HepG2 (cell line): ENCODE measurements at regions not wholly inside any gene's neighbourhood (a gene's known extent, or its start where the extent isn't known, plus 50 kb on each side); places are given as distances from the start of the nearest gene placed in this dataset.

Experiments
- ATAC-seq: fragments of 200-7000 bp; cut with Tn5 transposase; 3 replicates; pipeline ENCODE4 v1.9.1; 2020; ENCODE audit warnings: mild to moderate bottlenecking, moderate library complexity
- BruUV-seq: library from RNA; stranded (reverse); fragments of 400-500 nt; replicated peaks from 2 replicates; lab custom pipeline; 2021; lab: Mats Ljungman, UMichigan
- CTCF ChIA-PET: fragments of 300-600 bp; formaldehyde crosslinking; extraction: SDS; loops from one replicate; lab custom pipeline; 2021; ENCODE audit warnings: low total read pairs, inconsistent platforms, low intra/inter-chr PET ratio; lab: Yijun Ruan, JAX
- POLR2A ChIA-PET: fragments of 350-600 bp; sonication (Branson Sonifier 250); formaldehyde crosslinking; loops from one replicate; lab custom pipeline; 2020; ENCODE audit warnings: antibody characterized with exemption, inconsistent platforms; lab: Yijun Ruan, JAX
- DNase-seq: peaks from one replicate; pipeline ENCODE4 v3.0.0-alpha.2; 2015; ENCODE audit warnings: low spot score
- FAIRE-seq: peaks from 3 replicates; lab custom pipeline; 2011; peaks lifted over from hg19 to GRCh38; lab: Jason Lieb, UNC
- H2AFZ ChIP-seq: one replicate; pipeline ENCODE4 v1.6.1; 2011; ENCODE audit warnings: low read length, inconsistent platforms
- H3K27ac ChIP-seq: fragments of 300-600 bp; 3 replicates; pipeline ENCODE4 v1.8.0; 2011; ENCODE audit warnings: mixed run types, mild to moderate bottlenecking, mixed read lengths, low read length, inconsistent platforms; ENCODE audit not compliant: insufficient read depth; ENCODE audit errors: extremely low read length
- H3K27me3 ChIP-seq, 2 experiments: fragments of 200-600 bp in 1 of 2; 2 replicates in 1 of 2; 3 replicates in 1 of 2; pipeline versions ENCODE4 v1.6.0 to v1.8.0; 2011; ENCODE audit warnings: low read length in 2 of 2, mild to moderate bottlenecking in 2 of 2, moderate library complexity in 2 of 2, inconsistent platforms in 1 of 2; ENCODE audit not compliant: insufficient read depth in 2 of 2, control insufficient read depth in 1 of 2
- H3K36me3 ChIP-seq, 2 experiments: fragments of 200-600 bp in 1 of 2; replicated peaks in 1 of 2; 2 replicates in 1 of 2; 3 replicates in 1 of 2; pipeline versions ENCODE4 v1.5.1 to v1.8.0; 2011; ENCODE audit warnings: low read length in 2 of 2, inconsistent platforms in 1 of 2; ENCODE audit not compliant: insufficient read depth in 2 of 2, control insufficient read depth in 1 of 2
- H3K4me1 ChIP-seq: 2 replicates; pipeline ENCODE4 v1.5.1; 2012; ENCODE audit warnings: low read length, inconsistent platforms; ENCODE audit not compliant: insufficient read depth
- H3K4me2 ChIP-seq: 2 replicates; pipeline ENCODE4 v1.6.0; 2011; ENCODE audit warnings: low read depth, low read length, inconsistent platforms
- H3K4me3 ChIP-seq, 3 experiments: fragments of 200-600 bp in 1 of 3; sonication (generic), shearing (Covaris generic) in 1 of 3; replicated peaks in 1 of 3; 2 replicates each; pipeline ENCODE4 v1.5.1; 2011 to 2016; ENCODE audit warnings: low read length in 3 of 3, inconsistent platforms in 2 of 3, low read depth in 2 of 3, mild to moderate bottlenecking in 2 of 3, control low read depth in 1 of 3, mixed read lengths in 1 of 3; ENCODE audit not compliant: insufficient read depth in 1 of 3
- H3K79me2 ChIP-seq: one replicate; pipeline ENCODE4 v1.6.1; 2011; ENCODE audit warnings: low read length, inconsistent platforms; ENCODE audit not compliant: insufficient read depth
- H3K9ac ChIP-seq: 2 replicates; pipeline ENCODE4 v1.6.0; 2011; ENCODE audit warnings: mild to moderate bottlenecking, low read depth, low read length, inconsistent platforms; ENCODE audit not compliant: insufficient read depth
- H3K9me3 ChIP-seq: 2 replicates; pipeline ENCODE4 v1.5.1; 2012; ENCODE audit warnings: mild to moderate bottlenecking, low read length
- H4K20me1 ChIP-seq: 2 replicates; pipeline ENCODE4 v1.6.0; 2011; ENCODE audit warnings: inconsistent platforms, mild to moderate bottlenecking, low read length, moderate library complexity; ENCODE audit not compliant: insufficient read depth
- ASH2L ChIP-seq: fragments of 300-600, 200-600 bp; sonication (generic); IDR thresholded peaks from 2 replicates; pipeline ENCODE4 v1.7.0; 2017; ENCODE audit warnings: low read depth, mild to moderate bottlenecking, moderate library complexity, mixed read lengths, low read length; ENCODE audit not compliant: insufficient read length
- FIP1L1 ChIP-seq: fragments of 200-400 bp; formaldehyde crosslinking; IDR thresholded peaks from 2 replicates; pipeline ENCODE4 v1.6.1; 2018; ENCODE audit warnings: low read depth, mild to moderate bottlenecking, low read length, moderate library complexity, borderline replicate concordance; ENCODE audit not compliant: insufficient read depth
- KLF9 ChIP-seq: IDR thresholded peaks from 2 replicates; pipeline ENCODE4 v1.6.1; 2016; ENCODE audit warnings: low read depth
- RBM39 ChIP-seq: fragments of 200-400 bp; formaldehyde crosslinking; IDR thresholded peaks from one replicate; pipeline ENCODE4 v1.6.1; 2018; ENCODE audit warnings: antibody characterized with exemption, mild to moderate bottlenecking, low read depth, low read length; ENCODE audit not compliant: poor library complexity, severe bottlenecking
- REPIN1 ChIP-seq: sonication (generic); formaldehyde crosslinking; IDR thresholded peaks from 2 replicates; pipeline ENCODE4 v1.8.0; 2022; ENCODE audit warnings: missing genetic modification reagents, low read depth, mild to moderate bottlenecking, borderline replicate concordance
- SMARCE1 ChIP-seq: fragments of 450-650 bp; IDR thresholded peaks from 2 replicates; pipeline ENCODE4 v1.6.1; 2017; ENCODE audit warnings: borderline replicate concordance
- SNAPC5 ChIP-seq: sonication (generic); formaldehyde crosslinking; IDR thresholded peaks from 2 replicates; pipeline ENCODE4 v1.8.1; 2023; ENCODE audit warnings: mild to moderate bottlenecking, missing genetic modification reagents, borderline replicate concordance
- SP5 ChIP-seq: IDR thresholded peaks from 2 replicates; pipeline ENCODE4 v1.6.1; 2016; ENCODE audit warnings: low read depth, borderline replicate concordance
- SUZ12 ChIP-seq: fragments of 150-350 bp; IDR thresholded peaks from 2 replicates; pipeline ENCODE4 v1.6.1; 2014; ENCODE audit warnings: low read depth, low read length
- THAP11 ChIP-seq: IDR thresholded peaks from 2 replicates; pipeline ENCODE4 v1.6.1; 2016; ENCODE audit warnings: missing biosample characterization, missing genetic modification reagents
- TIGD3 ChIP-seq: sonication (generic); formaldehyde crosslinking; IDR thresholded peaks from 2 replicates; pipeline ENCODE4 v1.5.1; 2020; ENCODE audit warnings: mild to moderate bottlenecking, missing genetic modification reagents, borderline replicate concordance
- ZBTB8A ChIP-seq: sonication (generic); formaldehyde crosslinking; IDR thresholded peaks from 2 replicates; pipeline ENCODE4 v1.4.0; 2020; ENCODE audit warnings: mild to moderate bottlenecking, low read depth, missing genetic modification reagents, borderline replicate concordance
- ZNF121 ChIP-seq: sonication (generic); formaldehyde crosslinking; IDR thresholded peaks from 2 replicates; pipeline ENCODE4 v1.5.0; 2020; ENCODE audit warnings: mild to moderate bottlenecking, missing genetic modification reagents
- ZNF138 ChIP-seq: sonication (generic); formaldehyde crosslinking; IDR thresholded peaks from 2 replicates; pipeline ENCODE4 v1.5.0; 2020; ENCODE audit warnings: mild to moderate bottlenecking, low read depth, missing genetic modification reagents
- ZNF34 ChIP-seq: sonication (generic); formaldehyde crosslinking; IDR thresholded peaks from 2 replicates; pipeline ENCODE4 v1.4.0; 2020; ENCODE audit warnings: mild to moderate bottlenecking, missing genetic modification reagents, borderline replicate concordance
- whole genome bisulfite sequencing: methylation state at CpG from one replicate; pipeline ENCODE4 v1.1.6; 2017; ENCODE audit warnings: low lambda C conversion rate; 5-methylcytosine and 5-hydroxymethylcytosine counted together
- in situ Hi-C: cut with HindIII; loops from 2 replicates; pipeline ENCODE4 v1.10.0; 2017; ENCODE audit warnings: low pct_unique_long_range_greater_than_20kb; ENCODE audit not compliant: extremely low pct_ligation_motif_present
- intact Hi-C: fragments of 100-400 bp; cut with micrococcal nuclease; formaldehyde crosslinking; loops from one replicate; pipeline ENCODE4 v1.10.0; 2022; ENCODE audit not compliant: unreplicated experiment
- TF ChIP-seq, protein P1 (sequence below): sonication (generic); formaldehyde crosslinking; IDR thresholded peaks from 2 replicates; pipeline ENCODE4 v1.5.1; 2020; ENCODE audit warnings: missing genetic modification reagents, mild to moderate bottlenecking, borderline replicate concordance
- TF ChIP-seq, protein P2 (sequence below): sonication (generic); formaldehyde crosslinking; IDR thresholded peaks from 2 replicates; pipeline ENCODE4 v1.4.0; 2020; ENCODE audit warnings: missing genetic modification reagents

DNA sequence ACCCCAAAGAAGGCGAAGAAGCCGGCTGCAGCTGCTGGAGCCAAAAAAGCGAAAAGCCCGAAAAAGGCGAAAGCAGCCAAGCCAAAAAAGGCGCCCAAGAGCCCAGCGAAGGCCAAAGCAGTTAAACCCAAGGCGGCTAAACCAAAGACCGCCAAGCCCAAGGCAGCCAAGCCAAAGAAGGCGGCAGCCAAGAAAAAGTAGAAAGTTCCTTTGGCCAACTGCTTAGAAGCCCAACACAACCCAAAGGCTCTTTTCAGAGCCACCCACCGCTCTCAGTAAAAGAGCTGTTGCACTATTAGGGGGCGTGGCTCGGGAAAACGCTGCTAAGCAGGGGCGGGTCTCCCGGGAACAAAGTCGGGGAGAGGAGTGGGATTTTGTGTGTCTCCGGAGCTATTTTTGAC, 69.6 kb downstream of the HFE start:
- H2AFZ ChIP-seq, result no peak overlapping the region
- H3K9ac ChIP-seq, result peak overlapping the region; percentile 93
- ChIA-PET POLR2A (interaction anchor here (0.7 to 7.2 kb wide), 33 partner anchors 8 to 1736 kb away, joined by 3 to 621 read pairs (median 6); a partner anchor contains a TSS), CTCF (no interaction called here)
- H3K4me1 ChIP-seq, result peaks cover 35% of the 10 kb centered on the region
- H3K9me3 ChIP-seq, result no peaks in the 10 kb centered on the region
- no peaks in the 10 kb centered on the region for H3K36me3 ChIP-seq
- under 1% methylated on average over 18 of the region's 18 CpGs for WGBS
- no peaks in the 10 kb centered on the region; a peak in 1 of 5 replicates for H3K27me3 ChIP-seq
- in situ Hi-C loops, result loop anchor here (5.0 kb wide), 1 partner anchor 35 kb away; a partner anchor contains a TSS
- ATAC-seq (peak; percentile 58), FAIRE-seq (no peak), DNase-seq (no peak)
- no TSS peak for BruUV-seq
- H3K27ac ChIP-seq, result peak overlapping the region; percentile 95
- H3K4me3 ChIP-seq, result peak overlapping the region; percentile 94 to 96 (median 95)
- H3K4me2 ChIP-seq, result peak overlapping the region; percentile 88
- H3K79me2 ChIP-seq, result peaks cover 7% of the 10 kb centered on the region
- peaks cover 19% of the 10 kb centered on the region; the same call in 1 of the 2 replicates for H4K20me1 ChIP-seq
- intact Hi-C loops, result loop anchor here (1.0 to 2.0 kb wide), 6 partner anchors 33 to 130 kb away; a partner anchor contains a TSS
- TF ChIP-seq RBM39, result peak; percentile 43
- no peak for TF ChIP-seq SUZ12
- TF ChIP-seq KLF9 (CRISPR knock-in tag), result peak; percentile 98
- TF ChIP-seq, protein P1, sequence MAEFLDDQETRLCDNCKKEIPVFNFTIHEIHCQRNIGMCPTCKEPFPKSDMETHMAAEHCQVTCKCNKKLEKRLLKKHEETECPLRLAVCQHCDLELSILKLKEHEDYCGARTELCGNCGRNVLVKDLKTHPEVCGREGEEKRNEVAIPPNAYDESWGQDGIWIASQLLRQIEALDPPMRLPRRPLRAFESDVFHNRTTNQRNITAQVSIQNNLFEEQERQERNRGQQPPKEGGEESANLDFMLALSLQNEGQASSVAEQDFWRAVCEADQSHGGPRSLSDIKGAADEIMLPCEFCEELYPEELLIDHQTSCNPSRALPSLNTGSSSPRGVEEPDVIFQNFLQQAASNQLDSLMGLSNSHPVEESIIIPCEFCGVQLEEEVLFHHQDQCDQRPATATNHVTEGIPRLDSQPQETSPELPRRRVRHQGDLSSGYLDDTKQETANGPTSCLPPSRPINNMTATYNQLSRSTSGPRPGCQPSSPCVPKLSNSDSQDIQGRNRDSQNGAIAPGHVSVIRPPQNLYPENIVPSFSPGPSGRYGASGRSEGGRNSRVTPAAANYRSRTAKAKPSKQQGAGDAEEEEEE (CRISPR knock-in tag), result no peak
- TF ChIP-seq SP5 (CRISPR knock-in tag), result 0 out of 2 replicates have a peak, but pooled peaks have one; percentile 26
- no peak for TF ChIP-seq ZNF34 (CRISPR knock-in tag)
- TF ChIP-seq REPIN1 (CRISPR knock-in tag), result 0 out of 2 replicates have a peak, but pooled peaks have one; percentile 8
- TF ChIP-seq ZBTB8A (CRISPR knock-in tag), result no peak
- TF ChIP-seq TIGD3, result no peak
- TF ChIP-seq ASH2L, result no peak
- no peak for TF ChIP-seq ZNF121
- no peak for TF ChIP-seq ZNF138 (CRISPR knock-in tag)
- 0 out of 2 replicates have a peak, but pooled peaks have one; percentile 32 for TF ChIP-seq SNAPC5 (CRISPR knock-in tag)
- no peak for TF ChIP-seq THAP11
- TF ChIP-seq SMARCE1, result no peak
- TF ChIP-seq, protein P2, sequence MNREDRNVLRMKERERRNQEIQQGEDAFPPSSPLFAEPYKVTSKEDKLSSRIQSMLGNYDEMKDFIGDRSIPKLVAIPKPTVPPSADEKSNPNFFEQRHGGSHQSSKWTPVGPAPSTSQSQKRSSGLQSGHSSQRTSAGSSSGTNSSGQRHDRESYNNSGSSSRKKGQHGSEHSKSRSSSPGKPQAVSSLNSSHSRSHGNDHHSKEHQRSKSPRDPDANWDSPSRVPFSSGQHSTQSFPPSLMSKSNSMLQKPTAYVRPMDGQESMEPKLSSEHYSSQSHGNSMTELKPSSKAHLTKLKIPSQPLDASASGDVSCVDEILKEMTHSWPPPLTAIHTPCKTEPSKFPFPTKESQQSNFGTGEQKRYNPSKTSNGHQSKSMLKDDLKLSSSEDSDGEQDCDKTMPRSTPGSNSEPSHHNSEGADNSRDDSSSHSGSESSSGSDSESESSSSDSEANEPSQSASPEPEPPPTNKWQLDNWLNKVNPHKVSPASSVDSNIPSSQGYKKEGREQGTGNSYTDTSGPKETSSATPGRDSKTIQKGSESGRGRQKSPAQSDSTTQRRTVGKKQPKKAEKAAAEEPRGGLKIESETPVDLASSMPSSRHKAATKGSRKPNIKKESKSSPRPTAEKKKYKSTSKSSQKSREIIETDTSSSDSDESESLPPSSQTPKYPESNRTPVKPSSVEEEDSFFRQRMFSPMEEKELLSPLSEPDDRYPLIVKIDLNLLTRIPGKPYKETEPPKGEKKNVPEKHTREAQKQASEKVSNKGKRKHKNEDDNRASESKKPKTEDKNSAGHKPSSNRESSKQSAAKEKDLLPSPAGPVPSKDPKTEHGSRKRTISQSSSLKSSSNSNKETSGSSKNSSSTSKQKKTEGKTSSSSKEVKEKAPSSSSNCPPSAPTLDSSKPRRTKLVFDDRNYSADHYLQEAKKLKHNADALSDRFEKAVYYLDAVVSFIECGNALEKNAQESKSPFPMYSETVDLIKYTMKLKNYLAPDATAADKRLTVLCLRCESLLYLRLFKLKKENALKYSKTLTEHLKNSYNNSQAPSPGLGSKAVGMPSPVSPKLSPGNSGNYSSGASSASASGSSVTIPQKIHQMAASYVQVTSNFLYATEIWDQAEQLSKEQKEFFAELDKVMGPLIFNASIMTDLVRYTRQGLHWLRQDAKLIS, result peak; percentile 98; the same call in 1 of the 2 replicates
- TF ChIP-seq FIP1L1, result no peak; the same call in 1 of the 2 replicates
